A673 (cell line): ENCODE measurements at regions not wholly inside any gene's neighbourhood (a gene's known extent, or its start where the extent isn't known, plus 50 kb on each side); places are given as distances from the start of the nearest gene placed in this dataset.

Experiments used
- EZH2 ChIP-seq: fragments of 200-600 bp; sonication (generic); IDR thresholded peaks from 2 replicates; pipeline ENCODE4 v1.6.1; 2017; ENCODE audit warnings: borderline replicate concordance, low read depth, mild to moderate bottlenecking, mixed read lengths, antibody characterized with exemption, low read length; ENCODE audit not compliant: poor library complexity, severe bottlenecking
- TF ChIP-seq, protein P1 (sequence below): fragments of 300-800, 200-600 bp; sonication (generic); conservative IDR thresholded peaks from 2 replicates; pipeline ENCODE4 v1.5.1; 2017; ENCODE audit warnings: low read depth, mild to moderate bottlenecking, antibody characterized with exemption, low read length, moderate library complexity, mixed read lengths

DNA sequence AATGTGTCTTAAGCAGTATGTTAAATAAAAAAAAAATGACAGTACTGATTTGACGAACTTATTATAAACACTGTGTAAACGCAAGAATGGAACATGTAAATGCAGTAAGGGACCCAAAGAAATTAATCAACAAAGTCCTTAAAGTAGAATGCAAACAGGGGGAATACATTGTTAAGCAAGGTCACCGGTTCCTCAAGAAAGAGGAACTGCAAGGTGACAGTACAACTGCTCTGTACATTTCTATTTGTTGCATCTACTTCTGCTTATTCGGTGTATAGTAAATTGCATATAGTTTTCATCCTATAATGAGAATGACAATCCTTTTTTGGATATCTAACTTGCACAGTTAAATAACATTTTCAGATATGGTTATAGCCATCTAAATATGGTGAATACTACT, 387.0 kb upstream of the SEMA3D start:
- TF ChIP-seq, protein P1, sequence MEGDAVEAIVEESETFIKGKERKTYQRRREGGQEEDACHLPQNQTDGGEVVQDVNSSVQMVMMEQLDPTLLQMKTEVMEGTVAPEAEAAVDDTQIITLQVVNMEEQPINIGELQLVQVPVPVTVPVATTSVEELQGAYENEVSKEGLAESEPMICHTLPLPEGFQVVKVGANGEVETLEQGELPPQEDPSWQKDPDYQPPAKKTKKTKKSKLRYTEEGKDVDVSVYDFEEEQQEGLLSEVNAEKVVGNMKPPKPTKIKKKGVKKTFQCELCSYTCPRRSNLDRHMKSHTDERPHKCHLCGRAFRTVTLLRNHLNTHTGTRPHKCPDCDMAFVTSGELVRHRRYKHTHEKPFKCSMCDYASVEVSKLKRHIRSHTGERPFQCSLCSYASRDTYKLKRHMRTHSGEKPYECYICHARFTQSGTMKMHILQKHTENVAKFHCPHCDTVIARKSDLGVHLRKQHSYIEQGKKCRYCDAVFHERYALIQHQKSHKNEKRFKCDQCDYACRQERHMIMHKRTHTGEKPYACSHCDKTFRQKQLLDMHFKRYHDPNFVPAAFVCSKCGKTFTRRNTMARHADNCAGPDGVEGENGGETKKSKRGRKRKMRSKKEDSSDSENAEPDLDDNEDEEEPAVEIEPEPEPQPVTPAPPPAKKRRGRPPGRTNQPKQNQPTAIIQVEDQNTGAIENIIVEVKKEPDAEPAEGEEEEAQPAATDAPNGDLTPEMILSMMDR = no peak
- TF ChIP-seq EZH2 = no peak
